ES-I3 (cell line): ENCODE measurements at regions not wholly inside any gene's neighbourhood (a gene's known extent, or its start where the extent isn't known, plus 50 kb on each side); places are given as distances from the start of the nearest gene placed in this dataset.

Experiments
- H3K36me3 ChIP-seq: 2 replicates; pipeline ENCODE4 v1.6.1; 2013; ENCODE audit warnings: mild to moderate bottlenecking, low read length, control low read depth, moderate library complexity; ENCODE audit not compliant: insufficient read depth
- H3K4me1 ChIP-seq: 2 replicates; pipeline ENCODE4 v1.6.1; 2013; ENCODE audit warnings: mild to moderate bottlenecking, control low read depth, low read length; ENCODE audit not compliant: insufficient read depth
- H3K9ac ChIP-seq: 2 replicates; pipeline ENCODE4 v1.6.1; 2013; ENCODE audit warnings: low read depth, mild to moderate bottlenecking, low read length, moderate library complexity
- H3K9me3 ChIP-seq: 2 replicates; pipeline ENCODE4 v1.6.1; 2013; ENCODE audit warnings: mild to moderate bottlenecking, low read length, moderate library complexity; ENCODE audit not compliant: control insufficient read depth, insufficient read depth

DNA sequence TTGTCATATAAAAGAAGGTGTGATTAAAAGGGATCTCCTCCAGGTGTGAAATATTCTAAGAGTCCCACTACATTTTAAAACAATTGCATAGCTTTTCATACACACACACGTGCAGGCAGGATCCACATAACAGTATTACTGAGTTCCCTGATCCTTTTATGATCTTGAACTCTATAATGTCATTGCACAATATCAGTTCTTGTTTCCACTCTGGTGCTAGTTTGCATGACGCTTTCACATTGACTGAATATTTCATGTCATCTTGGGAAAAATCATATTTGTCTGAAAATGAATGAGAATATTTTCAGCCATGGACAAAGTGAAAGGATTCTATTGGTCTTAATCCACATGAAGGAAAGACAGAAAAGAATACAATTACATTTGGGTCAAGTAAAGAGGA, 703.8 kb downstream of the CDH8 start:
- H3K4me1 ChIP-seq: no peaks in the 10 kb centered on the region
- no peaks in the 10 kb centered on the region for H3K9me3 ChIP-seq
- no peak overlapping the region for H3K9ac ChIP-seq
- H3K36me3 ChIP-seq: no peaks in the 10 kb centered on the region

- Histone ChIP-seq H3K9ac (no peak overlapping the region; the same call in 1 of the 2 replicates), H3K4me1 (peaks cover 8% of the 10 kb centered on the region; the same call in 1 of the 2 replicates), H3K36me3 (no peaks in the 10 kb centered on the region), H3K9me3 (no peaks in the 10 kb centered on the region)
Observed at GRCh38 chr16:61324044-61324443, 712.2 kb downstream of the CDH8 start.

DNA sequence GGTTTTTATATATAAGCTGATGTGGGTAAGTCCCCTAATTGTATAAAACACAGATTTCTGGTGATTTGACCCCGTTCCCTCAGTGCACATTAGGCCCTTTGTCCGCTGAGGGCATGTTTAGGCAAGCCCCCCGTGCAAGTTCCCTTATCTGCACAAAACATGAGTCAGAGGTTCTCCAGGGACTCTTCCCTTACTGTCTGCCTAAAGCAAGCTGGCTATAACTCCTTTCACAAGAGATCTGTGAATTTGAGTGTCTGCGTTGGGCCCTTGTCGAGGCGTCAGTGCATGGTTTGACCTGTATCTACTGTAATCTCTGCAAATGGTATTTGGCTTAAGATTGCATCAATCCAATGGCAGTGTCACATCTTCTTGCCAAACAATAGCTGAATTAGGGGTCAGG, 712.8 kb downstream of the CDH8 start:
- peaks cover 8% of the 10 kb centered on the region; the same call in 1 of the 2 replicates for H3K4me1 ChIP-seq
- no peaks in the 10 kb centered on the region for H3K36me3 ChIP-seq
- no peak overlapping the region for H3K9ac ChIP-seq
- H3K9me3 ChIP-seq: peaks cover 2% of the 10 kb centered on the region; the same call in 1 of the 2 replicates

GRCh38 chr16:61320791-61321190, 715.4 kb downstream of the CDH8 start:
- Histone ChIP-seq H3K9ac (no peak overlapping the region), H3K9me3 (peaks cover 2% of the 10 kb centered on the region; the same call in 1 of the 2 replicates), H3K4me1 (peaks cover 8% of the 10 kb centered on the region; the same call in 1 of the 2 replicates), H3K36me3 (no peaks in the 10 kb centered on the region)

DNA sequence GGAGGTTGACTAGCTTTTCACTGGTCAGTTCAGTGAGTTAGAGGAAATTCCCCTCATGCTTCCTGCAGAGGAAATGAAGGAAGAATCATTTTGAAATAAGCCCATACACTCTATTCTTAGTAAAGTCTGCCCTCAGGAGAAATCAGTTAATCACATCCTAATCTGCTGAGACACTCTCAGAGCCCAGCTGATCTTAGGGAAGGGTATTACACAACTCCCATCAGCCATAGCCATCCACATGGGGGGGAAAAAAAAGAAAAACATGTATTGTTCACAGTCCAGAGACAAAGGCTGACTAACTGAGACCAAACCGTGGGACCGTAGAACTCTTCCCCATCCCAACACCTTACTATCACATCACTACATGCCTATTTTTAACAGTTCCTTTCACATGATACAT, 722.3 kb downstream of the CDH8 start:
- Histone ChIP-seq H3K4me1 (no peaks in the 10 kb centered on the region), H3K9ac (no peak overlapping the region), H3K36me3 (no peaks in the 10 kb centered on the region), H3K9me3 (peaks cover 2% of the 10 kb centered on the region; the same call in 1 of the 2 replicates)

GRCh38 chr16:61309386-61309785, 726.9 kb downstream of the CDH8 start:
- no peaks in the 10 kb centered on the region for H3K9me3 ChIP-seq
- H3K9ac ChIP-seq: no peak overlapping the region
- H3K36me3 ChIP-seq: no peaks in the 10 kb centered on the region
- no peaks in the 10 kb centered on the region for H3K4me1 ChIP-seq

GRCh38 chr16:61306204-61306603, 730.0 kb downstream of the CDH8 start:
- H3K36me3 ChIP-seq: no peaks in the 10 kb centered on the region
- no peaks in the 10 kb centered on the region for H3K9me3 ChIP-seq
- H3K9ac ChIP-seq: no peak overlapping the region
- H3K4me1 ChIP-seq: no peaks in the 10 kb centered on the region

DNA sequence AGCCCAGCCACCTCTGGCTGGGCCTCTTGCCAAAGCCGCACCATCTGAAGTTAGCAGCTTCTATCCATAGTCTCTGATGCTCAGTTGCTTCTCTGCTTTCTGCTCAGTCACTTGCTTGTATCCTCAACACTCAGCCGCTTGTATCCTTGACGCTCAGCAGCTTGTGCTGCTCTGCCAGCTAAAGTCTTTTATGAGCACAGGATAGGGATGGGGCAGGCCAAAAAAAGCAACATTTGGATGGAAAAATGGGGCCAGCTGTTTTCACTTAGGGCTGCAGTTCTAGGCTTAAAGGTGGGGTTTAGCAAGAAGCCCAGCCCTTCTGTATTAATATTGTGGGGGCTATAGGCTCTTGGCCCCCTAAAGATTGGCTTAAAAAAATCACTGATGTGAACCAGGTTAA, 739.4 kb downstream of the CDH8 start:
- H3K36me3 ChIP-seq: no peaks in the 10 kb centered on the region
- H3K4me1 ChIP-seq: peaks cover 9% of the 10 kb centered on the region
- H3K9ac ChIP-seq: no peak overlapping the region
- no peaks in the 10 kb centered on the region for H3K9me3 ChIP-seq

GRCh38 chr16:61296305-61296704, 739.9 kb downstream of the CDH8 start:
- H3K36me3 ChIP-seq: no peaks in the 10 kb centered on the region
- H3K9ac ChIP-seq: no peak overlapping the region
- H3K9me3 ChIP-seq: no peaks in the 10 kb centered on the region
- H3K4me1 ChIP-seq: peaks cover 9% of the 10 kb centered on the region

- Histone ChIP-seq H3K36me3 (no peaks in the 10 kb centered on the region), H3K9ac (no peak overlapping the region), H3K9me3 (no peaks in the 10 kb centered on the region), H3K4me1 (peaks cover 9% of the 10 kb centered on the region)
Observed at GRCh38 chr16:61295311-61295710, 740.9 kb downstream of the CDH8 start.

- no peaks in the 10 kb centered on the region for H3K36me3 ChIP-seq
- no peaks in the 10 kb centered on the region for H3K9me3 ChIP-seq
- no peaks in the 10 kb centered on the region; the same call in 1 of the 2 replicates for H3K4me1 ChIP-seq
- H3K9ac ChIP-seq: no peak overlapping the region
Observed at GRCh38 chr16:61289141-61289540, 747.1 kb downstream of the CDH8 start.

GRCh38 chr16:61277849-61278248, 758.4 kb downstream of the CDH8 start:
- no peaks in the 10 kb centered on the region for H3K4me1 ChIP-seq
- H3K36me3 ChIP-seq: no peaks in the 10 kb centered on the region
- H3K9me3 ChIP-seq: no peaks in the 10 kb centered on the region; the same call in 1 of the 2 replicates
- H3K9ac ChIP-seq: no peak overlapping the region

- no peaks in the 10 kb centered on the region for H3K9me3 ChIP-seq
- no peaks in the 10 kb centered on the region for H3K36me3 ChIP-seq
- H3K4me1 ChIP-seq: no peaks in the 10 kb centered on the region
Observed at GRCh38 chr16:61274211-61274610, 762.0 kb downstream of the CDH8 start.

GRCh38 chr16:61270726-61271125, 765.5 kb downstream of the CDH8 start:
- Histone ChIP-seq H3K36me3 (no peaks in the 10 kb centered on the region), H3K9ac (no peak overlapping the region), H3K4me1 (no peaks in the 10 kb centered on the region), H3K9me3 (no peaks in the 10 kb centered on the region)

More at GRCh38 chr16:61274211-61274610, 762.0 kb downstream of the CDH8 start:
- H3K9ac ChIP-seq: no peak overlapping the region

- no peaks in the 10 kb centered on the region for H3K9me3 ChIP-seq
- H3K4me1 ChIP-seq: peaks cover 8% of the 10 kb centered on the region; the same call in 1 of the 2 replicates
- no peaks in the 10 kb centered on the region for H3K36me3 ChIP-seq
- no peak overlapping the region for H3K9ac ChIP-seq
Observed at GRCh38 chr16:61263400-61263799, 772.8 kb downstream of the CDH8 start.

DNA sequence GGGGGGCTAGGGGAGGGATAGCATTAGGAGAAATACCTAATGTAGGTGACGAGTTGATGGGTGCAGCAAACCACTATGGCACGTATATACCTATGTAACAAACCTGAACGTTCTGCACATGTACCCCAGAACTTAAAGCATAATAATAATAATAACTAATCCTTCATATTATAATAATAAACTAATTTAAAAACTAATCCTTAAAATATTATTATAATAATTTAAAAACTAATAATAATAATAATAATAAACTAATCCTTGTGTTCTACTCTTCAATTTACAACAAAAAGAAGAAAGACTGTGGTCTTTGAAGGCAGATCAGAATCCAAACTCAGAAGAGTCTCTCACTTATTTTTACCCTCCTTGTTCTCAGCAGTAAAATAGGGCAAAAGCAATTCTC, 774.9 kb downstream of the CDH8 start:
- H3K36me3 ChIP-seq: no peaks in the 10 kb centered on the region
- H3K9ac ChIP-seq: no peak overlapping the region
- no peaks in the 10 kb centered on the region for H3K9me3 ChIP-seq
- H3K4me1 ChIP-seq: peaks cover 8% of the 10 kb centered on the region; the same call in 1 of the 2 replicates
